ENCODE measurements at regions not wholly inside any gene's neighbourhood (a gene's known extent, or its start where the extent isn't known, plus 50 kb on each side); places are given as distances from the start of the nearest gene placed in this dataset.

GRCh38 chr6:21519642-21520041 is 73.9 kb upstream of the SOX4 start:
- in situ Hi-C loops (cut with MboI; ENCODE audit: low sequenced_read_pairs, unreplicated experiment): no loop called here
- no peak for TF ChIP-seq CTCF (IDR thresholded peaks at IDR 0.05; ENCODE audit: borderline replicate concordance, control extremely low read depth, extremely low read depth, insufficient read depth, missing control alignments)
- DNase-seq (ENCODE audit: low spot score): no peak

- no peak for DNase-seq (ENCODE audit: low spot score)
- TF ChIP-seq CTCF (IDR thresholded peaks at IDR 0.05; ENCODE audit: borderline replicate concordance, control extremely low read depth, extremely low read depth, insufficient read depth, missing control alignments): no peak
- in situ Hi-C loops (cut with MboI; ENCODE audit: low sequenced_read_pairs, unreplicated experiment): no loop called here
These were observed 72.3 kb upstream of the SOX4 start for GRCh38 chr6:21521276-21521675.

GRCh38 chr6:21522143-21522747 is 71.3 kb upstream of the SOX4 start:
- in situ Hi-C loops (cut with MboI; ENCODE audit: low sequenced_read_pairs, unreplicated experiment): no loop called here
- no peak for TF ChIP-seq CTCF (IDR thresholded peaks at IDR 0.05; ENCODE audit: borderline replicate concordance, control extremely low read depth, extremely low read depth, insufficient read depth, missing control alignments)
- DNase-seq (ENCODE audit: low spot score): no peak

GRCh38 chr6:21522797-21523456 is 70.6 kb upstream of the SOX4 start:
- TF ChIP-seq CTCF (IDR thresholded peaks at IDR 0.05; ENCODE audit: borderline replicate concordance, control extremely low read depth, extremely low read depth, insufficient read depth, missing control alignments): no peak
- in situ Hi-C loops (cut with MboI; ENCODE audit: low sequenced_read_pairs, unreplicated experiment): no loop called here
- DNase-seq (ENCODE audit: low spot score): no peak

- DNase-seq (ENCODE audit: low spot score): no peak
- TF ChIP-seq CTCF (IDR thresholded peaks at IDR 0.05; ENCODE audit: borderline replicate concordance, control extremely low read depth, extremely low read depth, insufficient read depth, missing control alignments): no peak
- in situ Hi-C loops (cut with MboI; ENCODE audit: low sequenced_read_pairs, unreplicated experiment): no loop called here
These were observed 69.9 kb upstream of the SOX4 start for GRCh38 chr6:21523652-21524051.

- in situ Hi-C loops (cut with MboI; ENCODE audit: low sequenced_read_pairs, unreplicated experiment): no loop called here
- no peak for DNase-seq (ENCODE audit: low spot score)
- no peak for TF ChIP-seq CTCF (IDR thresholded peaks at IDR 0.05; ENCODE audit: borderline replicate concordance, control extremely low read depth, extremely low read depth, insufficient read depth, missing control alignments)
These were observed 69.3 kb upstream of the SOX4 start for GRCh38 chr6:21524201-21524600.
